ENCODE measurements at regions not wholly inside any gene's neighbourhood (a gene's known extent, or its start where the extent isn't known, plus 50 kb on each side); places are given as distances from the start of the nearest gene placed in this dataset.

GRCh38 chr1:221815660-221816059 lies 73.8 kb upstream of the DUSP10 start:
- DNase-seq (ENCODE audit: extremely low read depth, low read depth) = no peak
- no peak for TF ChIP-seq CTCF (IDR thresholded peaks at IDR 0.05; ENCODE audit: low read depth, low read length)

- no peak for TF ChIP-seq CTCF (IDR thresholded peaks at IDR 0.05; ENCODE audit: low read depth, low read length)
- DNase-seq (ENCODE audit: extremely low read depth, low read depth) = no peak
Measured at GRCh38 chr1:221813887-221814286, 72.0 kb upstream of the DUSP10 start.

GRCh38 chr1:221812905-221813597 lies 71.2 kb upstream of the DUSP10 start:
- TF ChIP-seq CTCF (IDR thresholded peaks at IDR 0.05; ENCODE audit: low read depth, low read length) = no peak
- no peak for DNase-seq (ENCODE audit: extremely low read depth, low read depth)

GRCh38 chr1:221812088-221812752 lies 70.3 kb upstream of the DUSP10 start:
- TF ChIP-seq CTCF (IDR thresholded peaks at IDR 0.05; ENCODE audit: low read depth, low read length) = no peak
- no peak for DNase-seq (ENCODE audit: extremely low read depth, low read depth)

GRCh38 chr1:221810406-221810805 lies 68.5 kb upstream of the DUSP10 start:
- DNase-seq (ENCODE audit: extremely low read depth, low read depth) = no peak
- no peak for TF ChIP-seq CTCF (IDR thresholded peaks at IDR 0.05; ENCODE audit: low read depth, low read length)

GRCh38 chr1:221809091-221810029 lies 67.5 kb upstream of the DUSP10 start:
- TF ChIP-seq CTCF (IDR thresholded peaks at IDR 0.05; ENCODE audit: low read depth, low read length) = no peak
- DNase-seq (ENCODE audit: extremely low read depth, low read depth) = no peak
